HL-60 (cell line): ENCODE measurements at regions not wholly inside any gene's neighbourhood (a gene's known extent, or its start where the extent isn't known, plus 50 kb on each side); places are given as distances from the start of the nearest gene placed in this dataset.

ENCODE experiments used
- CTCF ChIP-seq: IDR thresholded peaks from one replicate; pipeline ENCODE4 v1.5.1; 2011; ENCODE audit warnings: low read length, control low read depth, inconsistent platforms; ENCODE audit not compliant: insufficient read depth
- GABPA ChIP-seq: IDR thresholded peaks from 2 replicates; pipeline ENCODE4 v1.6.1; 2012; ENCODE audit warnings: low read depth
- POLR2AphosphoS5 ChIP-seq: IDR thresholded peaks from 2 replicates; pipeline ENCODE4 v1.6.1; 2012; ENCODE audit warnings: low read depth
- SPI1 ChIP-seq: IDR thresholded peaks from 2 replicates; pipeline ENCODE4 v1.6.1; 2012; ENCODE audit warnings: low read depth, mild to moderate bottlenecking, borderline replicate concordance

GRCh38 chr11:15346907-15347306 is 232.2 kb downstream of the INSC start:
- TF ChIP-seq CTCF (no peak), POLR2AphosphoS5 (no peak), GABPA (no peak), SPI1 (no peak)
